A673 (cell line): ENCODE measurements at regions not wholly inside any gene's neighbourhood (a gene's known extent, or its start where the extent isn't known, plus 50 kb on each side); places are given as distances from the start of the nearest gene placed in this dataset.

Source experiments
- BruUV-seq: library from RNA; stranded (reverse); fragments of 400-500 nt; replicated peaks from 2 replicates; lab custom pipeline; 2021; lab: Mats Ljungman, UMichigan
- CTCF ChIA-PET: fragments of 300-600 bp; sonication (Branson Sonifier 250); formaldehyde crosslinking; loops from one replicate; lab custom pipeline; 2022; ENCODE audit warnings: antibody characterized with exemption; lab: Charles Lee
- POLR2A ChIA-PET: fragments of 300-600 bp; sonication (Branson Sonifier 250); formaldehyde crosslinking; loops from one replicate; lab custom pipeline; 2022; ENCODE audit warnings: antibody characterized with exemption; ENCODE audit not compliant: low non-redundant PET; lab: Charles Lee
- DNase-seq: peaks from one replicate; pipeline ENCODE4 v3.0.0-alpha.2; 2015; ENCODE audit warnings: low spot score
- H3K27ac ChIP-seq: fragments of 200-600 bp; sonication (generic); 2 replicates; pipeline ENCODE4 v1.5.1; 2016; ENCODE audit warnings: mixed run types, low read depth, mild to moderate bottlenecking, mixed read lengths, antibody characterized with exemption, low read length; ENCODE audit not compliant: poor library complexity, severe bottlenecking
- H3K27me3 ChIP-seq: fragments of 200-600 bp; sonication (generic); replicated peaks from 2 replicates; pipeline ENCODE4 v1.6.1; 2017; ENCODE audit warnings: mixed run types, low read depth, mild to moderate bottlenecking, mixed read lengths, antibody characterized with exemption, low read length; ENCODE audit not compliant: insufficient read depth, poor library complexity
- H3K36me3 ChIP-seq: fragments of 200-600 bp; sonication (generic); 2 replicates; pipeline ENCODE4 v1.6.1; 2016; ENCODE audit warnings: mixed run types, mild to moderate bottlenecking, mixed read lengths, antibody characterized with exemption, low read length; ENCODE audit not compliant: insufficient read depth, poor library complexity, severe bottlenecking
- H3K4me1 ChIP-seq: fragments of 200-600 bp; sonication (generic); 2 replicates; pipeline ENCODE4 v1.6.1; 2017; ENCODE audit warnings: mixed run types, mild to moderate bottlenecking, mixed read lengths, antibody characterized with exemption, low read length; ENCODE audit not compliant: insufficient read depth, poor library complexity, severe bottlenecking
- H3K4me3 ChIP-seq: fragments of 200-600 bp; sonication (generic); 2 replicates; pipeline ENCODE4 v1.5.1; 2016; ENCODE audit warnings: low read depth, mixed run types, mild to moderate bottlenecking, mixed read lengths, low read length; ENCODE audit not compliant: poor library complexity, severe bottlenecking
- H3K9me3 ChIP-seq: fragments of 200-600 bp; sonication (generic); 2 replicates; pipeline ENCODE4 v1.6.1; 2016; ENCODE audit warnings: mixed run types, low read depth, mild to moderate bottlenecking, mixed read lengths, antibody characterized with exemption, low read length; ENCODE audit not compliant: poor library complexity, severe bottlenecking
- CTCF ChIP-seq: fragments of 300-800, 200-600 bp; sonication (generic); conservative IDR thresholded peaks from 2 replicates; pipeline ENCODE4 v1.5.1; 2017; ENCODE audit warnings: low read depth, mild to moderate bottlenecking, antibody characterized with exemption, low read length, moderate library complexity, mixed read lengths
- EZH2 ChIP-seq: fragments of 200-600 bp; sonication (generic); IDR thresholded peaks from 2 replicates; pipeline ENCODE4 v1.6.1; 2017; ENCODE audit warnings: borderline replicate concordance, low read depth, mild to moderate bottlenecking, mixed read lengths, antibody characterized with exemption, low read length; ENCODE audit not compliant: poor library complexity, severe bottlenecking
- intact Hi-C: fragments of 100-400 bp; cut with micrococcal nuclease; formaldehyde crosslinking; loops from one replicate; pipeline ENCODE4 v1.10.0; 2022; ENCODE audit not compliant: unreplicated experiment

DNA sequence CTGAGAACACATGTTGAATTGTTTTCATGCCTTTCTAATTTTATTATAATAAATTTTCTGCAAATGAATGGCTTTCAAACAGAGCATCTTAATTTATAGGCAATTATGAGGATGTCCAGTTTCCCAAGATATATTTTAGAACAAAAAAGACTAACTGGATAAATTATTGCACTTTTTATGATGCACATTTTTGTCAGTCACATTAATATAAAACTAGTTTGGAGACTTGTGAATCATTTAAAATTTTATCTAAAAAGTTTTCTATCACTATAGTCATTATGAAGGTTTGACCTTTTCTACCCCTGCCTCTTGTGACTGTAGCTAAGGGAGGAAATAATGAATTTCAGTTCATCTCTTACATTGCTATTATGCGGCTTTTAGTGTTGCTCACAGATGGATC, 393.8 kb downstream of the TAF11L14 start:
- no peak for DNase-seq
- no peak for TF ChIP-seq EZH2
- Histone ChIP-seq H3K4me3 (no peak overlapping the region), H3K27ac (no peak overlapping the region), H3K36me3 (no peaks in the 10 kb centered on the region), H3K4me1 (no peaks in the 10 kb centered on the region), H3K9me3 (no peaks in the 10 kb centered on the region), H3K27me3 (no peaks in the 10 kb centered on the region)
- ChIA-PET CTCF (no interaction called here), POLR2A (no interaction called here)
- intact Hi-C loops, result no loop called here
- BruUV-seq, result no TSS peak

- BruUV-seq, result no TSS peak
- no peak for DNase-seq
- Histone ChIP-seq H3K27me3 (no peaks in the 10 kb centered on the region), H3K4me1 (no peaks in the 10 kb centered on the region), H3K27ac (no peak overlapping the region), H3K4me3 (no peak overlapping the region), H3K36me3 (no peaks in the 10 kb centered on the region), H3K9me3 (no peaks in the 10 kb centered on the region)
- intact Hi-C loops, result no loop called here
- POLR2A ChIA-PET, result no interaction called here
- TF ChIP-seq EZH2 (no peak), CTCF (no peak)
- CTCF ChIA-PET, result no interaction called here
Measured at GRCh38 chr5:18032744-18033143, 398.5 kb downstream of the TAF11L14 start.

- no peaks in the 10 kb centered on the region for H3K27me3 ChIP-seq
- no TSS peak for BruUV-seq
- no peak for DNase-seq
- H3K4me1 ChIP-seq, result no peaks in the 10 kb centered on the region
- no peak overlapping the region for H3K4me3 ChIP-seq
- H3K36me3 ChIP-seq, result no peaks in the 10 kb centered on the region
- H3K27ac ChIP-seq, result no peak overlapping the region
- no peak for TF ChIP-seq CTCF
- TF ChIP-seq EZH2, result no peak
- no peaks in the 10 kb centered on the region for H3K9me3 ChIP-seq
- ChIA-PET CTCF (no interaction called here), POLR2A (no interaction called here)
- intact Hi-C loops, result no loop called here
Measured at GRCh38 chr5:18036531-18036930, 402.3 kb downstream of the TAF11L14 start.

DNA sequence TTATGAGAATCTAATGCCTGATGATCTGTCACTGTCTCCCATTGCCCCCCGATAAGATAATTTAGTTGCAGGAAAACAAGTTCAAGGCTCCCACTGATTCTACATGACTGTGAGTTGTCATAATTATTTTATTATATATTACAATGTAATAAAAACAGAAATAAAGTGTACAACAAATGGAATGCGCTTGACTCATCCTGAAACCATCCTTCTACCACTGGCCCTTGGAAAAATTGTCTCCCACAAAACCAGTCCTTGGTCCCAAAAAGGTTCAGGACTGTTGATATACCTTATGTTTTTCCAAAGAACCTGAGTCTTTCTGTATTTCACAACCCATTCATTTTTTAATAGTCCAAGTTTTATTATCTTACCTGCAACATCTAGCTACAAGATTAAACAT, 403.5 kb downstream of the TAF11L14 start:
- Histone ChIP-seq H3K4me1 (no peaks in the 10 kb centered on the region), H3K9me3 (no peaks in the 10 kb centered on the region), H3K27me3 (no peaks in the 10 kb centered on the region), H3K27ac (no peak overlapping the region), H3K36me3 (no peaks in the 10 kb centered on the region), H3K4me3 (no peak overlapping the region)
- ChIA-PET POLR2A (no interaction called here), CTCF (no interaction called here)
- no TSS peak for BruUV-seq
- intact Hi-C loops, result no loop called here
- TF ChIP-seq EZH2 (no peak), CTCF (no peak)
- no peak for DNase-seq
